SH-SY5Y (cell line): ENCODE measurements at regions not wholly inside any gene's neighbourhood (a gene's known extent, or its start where the extent isn't known, plus 50 kb on each side); places are given as distances from the start of the nearest gene placed in this dataset.

Experiments used
- GATA2 ChIP-seq: IDR thresholded peaks from 2 replicates; pipeline ENCODE4 v1.6.1; 2011; ENCODE audit warnings: mild to moderate bottlenecking, low read depth, low read length
- GATA3 ChIP-seq: IDR thresholded peaks from 2 replicates; pipeline ENCODE4 v1.6.1; 2011; ENCODE audit warnings: low read depth, mild to moderate bottlenecking, low read length, moderate library complexity

DNA sequence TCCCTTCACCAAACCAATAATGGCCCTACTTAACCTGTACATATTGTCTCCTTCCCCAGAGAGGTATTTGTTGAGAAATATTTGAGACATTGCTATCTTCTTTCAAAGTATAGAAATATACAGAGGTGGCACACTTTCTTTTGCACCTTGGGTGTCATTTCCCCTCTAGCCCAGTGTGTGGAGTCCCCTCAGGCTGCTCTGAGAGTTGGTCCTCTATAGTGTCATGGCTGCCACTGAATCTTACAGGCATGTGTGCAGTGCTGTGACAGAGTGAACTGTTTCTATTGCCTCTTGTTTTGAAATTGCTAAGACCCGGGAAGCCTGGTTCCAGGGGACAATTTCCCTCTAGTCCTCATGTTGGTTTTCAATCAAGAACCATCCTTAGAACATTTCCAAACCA is 140.2 kb upstream of the KCNJ6 start:
- TF ChIP-seq GATA2 = no peak
- TF ChIP-seq GATA3 = no peak
